HuH-7 (cell line): ENCODE measurements at regions not wholly inside any gene's neighbourhood (a gene's known extent, or its start where the extent isn't known, plus 50 kb on each side); places are given as distances from the start of the nearest gene placed in this dataset.

Experiments used
- DNase-seq: peaks from one replicate; pipeline ENCODE4 v3.0.0; 2011; ENCODE audit warnings: low spot score

- DNase-seq = peak; percentile 1
Observed at GRCh38 chr6:97586344-97586743, 303.3 kb upstream of the MMS22L start.

GRCh38 chr6:97591955-97592354 lies 308.9 kb upstream of the MMS22L start:
- no peak for DNase-seq

- DNase-seq = no peak
Observed at GRCh38 chr6:97594844-97595243, 311.8 kb upstream of the MMS22L start.

GRCh38 chr6:97621111-97621510 lies 338.1 kb upstream of the MMS22L start:
- no peak for DNase-seq

GRCh38 chr6:97626671-97627441 lies 343.8 kb upstream of the MMS22L start:
- DNase-seq = no peak

GRCh38 chr6:97629180-97629579 lies 346.2 kb upstream of the MMS22L start:
- DNase-seq = no peak

GRCh38 chr6:97630604-97631003 lies 347.6 kb upstream of the MMS22L start:
- no peak for DNase-seq

GRCh38 chr6:97632341-97632740 lies 349.3 kb upstream of the MMS22L start:
- no peak for DNase-seq

- no peak for DNase-seq
Observed at GRCh38 chr6:97639702-97640101, 356.7 kb upstream of the MMS22L start.

GRCh38 chr6:97644353-97644752 lies 361.3 kb upstream of the MMS22L start:
- no peak for DNase-seq

GRCh38 chr6:97645757-97646156 lies 362.7 kb upstream of the MMS22L start:
- no peak for DNase-seq

- no peak for DNase-seq
Observed at GRCh38 chr6:97653076-97653475, 370.1 kb upstream of the MMS22L start.

GRCh38 chr6:97653517-97653916 lies 370.5 kb upstream of the MMS22L start:
- no peak for DNase-seq

GRCh38 chr6:97654674-97655073 lies 371.7 kb upstream of the MMS22L start:
- DNase-seq = no peak

GRCh38 chr6:97656236-97656635 lies 373.2 kb upstream of the MMS22L start:
- DNase-seq = no peak

- DNase-seq = no peak
Observed at GRCh38 chr6:97656706-97657350, 373.8 kb upstream of the MMS22L start.

- no peak for DNase-seq
Observed at GRCh38 chr6:97658090-97658489, 375.1 kb upstream of the MMS22L start.

- no peak for DNase-seq
Observed at GRCh38 chr6:97663252-97663651, 380.2 kb upstream of the MMS22L start.

- DNase-seq = no peak
Observed at GRCh38 chr6:97665446-97665845, 382.4 kb upstream of the MMS22L start.

- no peak for DNase-seq
Observed at GRCh38 chr6:97666889-97667288, 383.9 kb upstream of the MMS22L start.

- DNase-seq = no peak
Observed at GRCh38 chr6:97668716-97669115, 385.7 kb upstream of the MMS22L start.

GRCh38 chr6:97669191-97670031 lies 386.4 kb upstream of the MMS22L start:
- no peak for DNase-seq

GRCh38 chr6:97674802-97675201 lies 391.8 kb upstream of the MMS22L start:
- DNase-seq = no peak
